Natural killer cell (primary cell): ENCODE measurements at regions not wholly inside any gene's neighbourhood (a gene's known extent, or its start where the extent isn't known, plus 50 kb on each side); places are given as distances from the start of the nearest gene placed in this dataset.

Experiments
- ATAC-seq, 3 donors: fragments of 150-1000 bp in 2 of 3; fragments of 200-7000 bp in 1 of 3; cut with Tn5 transposase; 1 replicate in 1 of 3; 2 replicates in 2 of 3; pipeline ENCODE4 v1.10.0; 2021; ENCODE audit warnings: mild to moderate bottlenecking in 2 of 3, moderate library complexity in 2 of 3
- DNase-seq, 2 donors: peaks; one replicate each; pipeline versions ENCODE4 v3.0.0 to v3.0.0-alpha.2; 2013 to 2021; ENCODE audit warnings: mixed read lengths in 1 of 2
- H3K27ac ChIP-seq: one replicate; pipeline ENCODE4 v1.5.1; 2013; ENCODE audit warnings: mild to moderate bottlenecking, low read length
- H3K27me3 ChIP-seq: one replicate; pipeline ENCODE4 v1.6.1; 2013; ENCODE audit warnings: low read length; ENCODE audit not compliant: control insufficient read depth, insufficient read depth
- H3K36me3 ChIP-seq: one replicate; pipeline ENCODE4 v1.6.1; 2013; ENCODE audit warnings: low read length; ENCODE audit not compliant: control insufficient read depth, insufficient read depth
- H3K4me1 ChIP-seq: one replicate; pipeline ENCODE4 v1.6.1; 2013; ENCODE audit warnings: low read length; ENCODE audit not compliant: control insufficient read depth, insufficient read depth
- H3K4me3 ChIP-seq: one replicate; pipeline ENCODE4 v1.5.1; 2013; ENCODE audit warnings: low read length
- H3K9me3 ChIP-seq: one replicate; pipeline ENCODE4 v1.6.1; 2013; ENCODE audit warnings: low read length; ENCODE audit not compliant: control insufficient read depth, insufficient read depth
- H3K27ac Mint-ChIP-seq, 2 donors: one replicate each; pipeline ENCODE4 v1.8.0; 2022; ENCODE audit warnings: mild to moderate bottlenecking in 2 of 2, mixed read lengths in 2 of 2, moderate library complexity in 1 of 2
- H3K27me3 Mint-ChIP-seq, 2 donors: one replicate each; pipeline ENCODE4 v1.8.0; 2022; ENCODE audit warnings: low read depth in 2 of 2, mixed read lengths in 2 of 2
- H3K36me3 Mint-ChIP-seq: one replicate; pipeline ENCODE4 v1.8.0; 2022; ENCODE audit warnings: mixed read lengths
- H3K4me1 Mint-ChIP-seq, 2 donors: one replicate each; pipeline ENCODE4 v1.8.0; 2022; ENCODE audit warnings: mixed read lengths in 2 of 2
- H3K4me3 Mint-ChIP-seq: one replicate; pipeline ENCODE4 v1.8.0; 2022; ENCODE audit warnings: mild to moderate bottlenecking, moderate library complexity, mixed read lengths
- H3K9me3 Mint-ChIP-seq, 2 donors: one replicate each; pipeline ENCODE4 v1.8.0; 2022; ENCODE audit warnings: mixed read lengths in 2 of 2
- WGBS: methylation state at CpG from one replicate; pipeline ENCODE4 v1.1.7; 2013; ENCODE audit warnings: missing lambda C conversion rate; ENCODE audit not compliant: insufficient coverage; 5-methylcytosine and 5-hydroxymethylcytosine counted together
- intact Hi-C: fragments of 100-400 bp; cut with micrococcal nuclease; formaldehyde crosslinking; loops from one replicate; pipeline ENCODE4 v1.14.2; 2022
- TF ChIP-seq, protein P1 (sequence below): fragments of 200-600 bp; IDR thresholded peaks from one replicate; pipeline ENCODE4 v1.8.0; 2022; ENCODE audit warnings: antibody characterized with exemption

DNA sequence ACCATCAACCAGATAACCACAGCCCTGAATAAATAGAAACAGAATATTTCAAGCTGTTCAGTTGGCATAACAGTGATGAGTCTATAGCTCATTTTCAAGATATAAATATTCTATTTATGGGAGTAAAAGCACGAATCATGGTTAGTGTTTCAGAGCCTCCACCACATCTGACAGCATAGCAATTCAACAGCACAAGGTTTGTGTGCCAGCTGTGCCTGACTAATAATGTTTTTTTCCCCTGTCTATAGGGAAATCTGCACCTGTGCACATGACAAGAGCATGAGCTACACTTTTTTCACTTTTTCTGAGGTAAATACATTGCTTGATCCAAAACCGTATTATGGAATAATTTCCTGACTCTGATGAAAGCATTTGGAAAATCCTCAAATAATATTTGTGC is 251.3 kb downstream of the RPIA start:
- no peaks in the 10 kb centered on the region for H3K9me3 ChIP-seq
- WGBS, result 86% methylated on average over 1 of the region's 2 CpGs
- H3K4me3 ChIP-seq, result no peak overlapping the region
- Mint-ChIP-seq H3K9me3 (no peaks in the 10 kb centered on the region), H3K4me1 (no peaks in the 10 kb centered on the region), H3K27ac (no peak overlapping the region), H3K27me3 (peaks cover 7 to 21% of the 10 kb centered on the region in 2 donors), H3K4me3 (no peak overlapping the region), H3K36me3 (no peaks in the 10 kb centered on the region)
- intact Hi-C loops, result no loop called here
- ATAC-seq, result no peak
- DNase-seq, result no peak
- H3K36me3 ChIP-seq, result no peaks in the 10 kb centered on the region
- H3K27me3 ChIP-seq, result no peaks in the 10 kb centered on the region
- H3K27ac ChIP-seq, result no peak overlapping the region
- TF ChIP-seq, protein P1, sequence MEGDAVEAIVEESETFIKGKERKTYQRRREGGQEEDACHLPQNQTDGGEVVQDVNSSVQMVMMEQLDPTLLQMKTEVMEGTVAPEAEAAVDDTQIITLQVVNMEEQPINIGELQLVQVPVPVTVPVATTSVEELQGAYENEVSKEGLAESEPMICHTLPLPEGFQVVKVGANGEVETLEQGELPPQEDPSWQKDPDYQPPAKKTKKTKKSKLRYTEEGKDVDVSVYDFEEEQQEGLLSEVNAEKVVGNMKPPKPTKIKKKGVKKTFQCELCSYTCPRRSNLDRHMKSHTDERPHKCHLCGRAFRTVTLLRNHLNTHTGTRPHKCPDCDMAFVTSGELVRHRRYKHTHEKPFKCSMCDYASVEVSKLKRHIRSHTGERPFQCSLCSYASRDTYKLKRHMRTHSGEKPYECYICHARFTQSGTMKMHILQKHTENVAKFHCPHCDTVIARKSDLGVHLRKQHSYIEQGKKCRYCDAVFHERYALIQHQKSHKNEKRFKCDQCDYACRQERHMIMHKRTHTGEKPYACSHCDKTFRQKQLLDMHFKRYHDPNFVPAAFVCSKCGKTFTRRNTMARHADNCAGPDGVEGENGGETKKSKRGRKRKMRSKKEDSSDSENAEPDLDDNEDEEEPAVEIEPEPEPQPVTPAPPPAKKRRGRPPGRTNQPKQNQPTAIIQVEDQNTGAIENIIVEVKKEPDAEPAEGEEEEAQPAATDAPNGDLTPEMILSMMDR, result no peak
- no peaks in the 10 kb centered on the region for H3K4me1 ChIP-seq

DNA sequence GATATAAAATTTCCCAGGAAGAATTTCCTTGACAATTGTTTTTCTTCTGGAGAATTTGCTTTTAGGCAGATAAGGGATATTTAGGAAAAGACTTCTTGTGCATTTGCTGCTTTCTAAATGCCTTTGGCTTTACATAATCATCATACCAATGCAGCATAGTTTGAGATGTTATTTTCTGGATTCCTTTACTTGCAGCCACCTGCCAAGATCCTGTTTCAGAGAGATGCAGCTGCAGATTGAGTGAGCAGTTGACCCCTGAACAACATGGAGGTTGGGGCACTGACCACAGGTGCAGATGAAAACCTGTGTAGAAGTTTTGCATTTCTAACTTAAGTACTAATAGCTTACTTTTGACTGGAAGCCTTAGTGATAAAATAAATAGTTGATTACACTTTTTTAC is 257.9 kb downstream of the RPIA start:
- H3K9me3 Mint-ChIP-seq, result no peaks in the 10 kb centered on the region
- no peak overlapping the region for H3K4me3 ChIP-seq
- no peaks in the 10 kb centered on the region for H3K4me1 Mint-ChIP-seq
- intact Hi-C loops, result no loop called here
- no peaks in the 10 kb centered on the region for H3K4me1 ChIP-seq
- no peaks in the 10 kb centered on the region for H3K27me3 ChIP-seq
- no peak overlapping the region for H3K27ac Mint-ChIP-seq
- peaks cover 12 to 38% of the 10 kb centered on the region in 2 donors for H3K27me3 Mint-ChIP-seq
- DNase-seq (no peak), ATAC-seq (no peak)
- no peak overlapping the region for H3K4me3 Mint-ChIP-seq
- H3K36me3 Mint-ChIP-seq, result no peaks in the 10 kb centered on the region
- H3K9me3 ChIP-seq, result no peaks in the 10 kb centered on the region
- TF ChIP-seq, protein P1, result no peak
- H3K27ac ChIP-seq, result no peak overlapping the region
- H3K36me3 ChIP-seq, result no peaks in the 10 kb centered on the region

DNA sequence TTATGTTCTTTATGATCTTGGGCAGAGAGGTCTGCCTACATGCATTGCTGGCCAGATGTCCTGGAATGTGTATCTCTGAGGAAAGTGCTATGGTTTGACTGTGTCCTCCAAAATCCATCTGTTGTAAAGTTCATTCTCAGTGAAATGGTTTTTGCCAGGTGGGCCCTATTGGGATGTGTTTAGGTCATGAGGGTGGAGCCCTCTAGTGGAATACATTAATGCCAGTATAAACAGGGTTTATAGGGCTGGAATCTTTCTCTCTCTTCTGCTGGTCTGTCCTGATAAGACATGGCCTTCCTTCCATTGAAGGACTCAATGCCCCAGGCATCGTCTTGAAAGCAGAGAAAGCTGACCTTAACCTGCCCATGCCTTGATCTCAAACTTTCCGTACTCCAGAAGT is 258.5 kb downstream of the RPIA start:
- WGBS, result 78% methylated on average over 2 of the region's 2 CpGs
- ATAC-seq, result no peak
- H3K27me3 Mint-ChIP-seq, result peaks cover 12 to 39% of the 10 kb centered on the region in 2 donors
- no peak overlapping the region for H3K27ac ChIP-seq
- H3K4me1 Mint-ChIP-seq, result no peaks in the 10 kb centered on the region
- H3K36me3 Mint-ChIP-seq, result no peaks in the 10 kb centered on the region
- TF ChIP-seq, protein P1, result no peak
- H3K9me3 ChIP-seq, result no peaks in the 10 kb centered on the region
- no peak overlapping the region for H3K4me3 Mint-ChIP-seq
- DNase-seq, result peak in 1 of 2 donors; percentile 19
- H3K27me3 ChIP-seq, result no peaks in the 10 kb centered on the region
- no peaks in the 10 kb centered on the region for H3K4me1 ChIP-seq
- no peaks in the 10 kb centered on the region for H3K36me3 ChIP-seq
- H3K27ac Mint-ChIP-seq, result no peak overlapping the region
- no peak overlapping the region for H3K4me3 ChIP-seq
- intact Hi-C loops, result no loop called here
- no peaks in the 10 kb centered on the region for H3K9me3 Mint-ChIP-seq

DNA sequence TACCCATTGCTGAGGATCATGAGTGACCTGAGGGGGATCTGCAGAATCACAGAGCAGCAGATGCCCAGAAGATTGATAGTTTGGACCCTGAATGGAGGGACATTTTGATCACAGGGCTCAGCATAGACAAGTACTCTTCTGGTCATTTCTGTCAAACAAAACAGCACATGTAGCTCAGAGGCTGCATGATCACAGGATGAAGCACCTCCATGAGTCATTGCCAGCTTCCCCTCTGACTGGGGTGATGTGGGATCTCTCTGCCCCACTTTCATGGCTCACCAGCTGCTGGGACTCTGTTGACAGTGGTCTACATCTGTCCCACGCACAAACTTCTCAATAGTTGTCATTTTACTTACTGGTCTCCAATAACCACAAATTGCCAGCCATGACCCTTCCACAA is 264.1 kb downstream of the RPIA start:
- no peak overlapping the region for H3K4me3 ChIP-seq
- TF ChIP-seq, protein P1, result no peak
- H3K27me3 Mint-ChIP-seq, result peaks cover 5 to 34% of the 10 kb centered on the region in 2 donors
- H3K27ac ChIP-seq, result no peak overlapping the region
- ATAC-seq (no peak), DNase-seq (no peak)
- H3K36me3 Mint-ChIP-seq, result no peaks in the 10 kb centered on the region
- no CpG with 5 or more reads among the region's 1 CpG for WGBS
- H3K4me3 Mint-ChIP-seq, result no peak overlapping the region
- no peaks in the 10 kb centered on the region for H3K9me3 ChIP-seq
- H3K4me1 Mint-ChIP-seq, result no peaks in the 10 kb centered on the region
- no peaks in the 10 kb centered on the region for H3K4me1 ChIP-seq
- no peak overlapping the region for H3K27ac Mint-ChIP-seq
- H3K27me3 ChIP-seq, result peaks cover 3% of the 10 kb centered on the region
- H3K36me3 ChIP-seq, result no peaks in the 10 kb centered on the region
- intact Hi-C loops, result no loop called here
- H3K9me3 Mint-ChIP-seq, result no peaks in the 10 kb centered on the region
